ENCODE measurements at regions not wholly inside any gene's neighbourhood (a gene's known extent, or its start where the extent isn't known, plus 50 kb on each side); places are given as distances from the start of the nearest gene placed in this dataset.

- no peak for DNase-seq (ENCODE audit: low spot score)
Measured at GRCh38 chr9:107064378-107064777, 201.4 kb downstream of the ZNF462 start.

- DNase-seq (ENCODE audit: low spot score): no peak
Measured at GRCh38 chr9:107065549-107065948, 202.6 kb downstream of the ZNF462 start.

GRCh38 chr9:107067739-107068416 is 204.9 kb downstream of the ZNF462 start:
- no peak for DNase-seq (ENCODE audit: low spot score)

GRCh38 chr9:107068581-107068980 is 205.6 kb downstream of the ZNF462 start:
- no peak for DNase-seq (ENCODE audit: low spot score)

GRCh38 chr9:107070586-107070985 is 207.6 kb downstream of the ZNF462 start:
- DNase-seq (ENCODE audit: low spot score): no peak

GRCh38 chr9:107078061-107078460 is 205.0 kb upstream of the RAD23B start:
- no peak for DNase-seq (ENCODE audit: low spot score)

- DNase-seq (ENCODE audit: low spot score): no peak
Measured at GRCh38 chr9:107079589-107079988, 203.5 kb upstream of the RAD23B start.

- DNase-seq (ENCODE audit: low spot score): no peak
Measured at GRCh38 chr9:107080130-107080529, 202.9 kb upstream of the RAD23B start.

GRCh38 chr9:107086460-107086859 is 196.6 kb upstream of the RAD23B start:
- no peak for DNase-seq (ENCODE audit: low spot score)

GRCh38 chr9:107087222-107087621 is 195.9 kb upstream of the RAD23B start:
- DNase-seq (ENCODE audit: low spot score): no peak

GRCh38 chr9:107090218-107090617 is 192.9 kb upstream of the RAD23B start:
- DNase-seq (ENCODE audit: low spot score): no peak

- DNase-seq (ENCODE audit: low spot score): no peak
Measured at GRCh38 chr9:107093365-107094060, 189.6 kb upstream of the RAD23B start.

GRCh38 chr9:107094370-107094769 is 188.7 kb upstream of the RAD23B start:
- no peak for DNase-seq (ENCODE audit: low spot score)

- DNase-seq (ENCODE audit: low spot score): no peak
Measured at GRCh38 chr9:107100591-107100990, 182.5 kb upstream of the RAD23B start.

- DNase-seq (ENCODE audit: low spot score): no peak
Measured at GRCh38 chr9:107102011-107102410, 181.1 kb upstream of the RAD23B start.

GRCh38 chr9:107103621-107104020 is 179.5 kb upstream of the RAD23B start:
- DNase-seq (ENCODE audit: low spot score): no peak

GRCh38 chr9:107105784-107106183 is 177.3 kb upstream of the RAD23B start:
- DNase-seq (ENCODE audit: low spot score): no peak

- no peak for DNase-seq (ENCODE audit: low spot score)
Measured at GRCh38 chr9:107106416-107106815, 176.7 kb upstream of the RAD23B start.

GRCh38 chr9:107108342-107109130 is 174.5 kb upstream of the RAD23B start:
- DNase-seq (ENCODE audit: low spot score): no peak

GRCh38 chr9:107109324-107109723 is 173.8 kb upstream of the RAD23B start:
- no peak for DNase-seq (ENCODE audit: low spot score)

- DNase-seq (ENCODE audit: low spot score): no peak
Measured at GRCh38 chr9:107110153-107110552, 172.9 kb upstream of the RAD23B start.

GRCh38 chr9:107112707-107113243 is 170.3 kb upstream of the RAD23B start:
- no peak for DNase-seq (ENCODE audit: low spot score)

Data from activated CD4-positive, alpha-beta T cell treated with anti-CD3 and anti-CD28 coated beads, Interleukin-2, Interleukin-4, amounts not matched to agents 100 ng/mL and 50 ng/mL, durations not matched to agents 16 hours and 8 hours (primary cell).